Aorta (tissue), 5 donors: ENCODE measurements at regions not wholly inside any gene's neighbourhood (a gene's known extent, or its start where the extent isn't known, plus 50 kb on each side); places are given as distances from the start of the nearest gene placed in this dataset.

Experiments used
- ATAC-seq: fragments of 200-7000 bp; cut with Tn5 transposase; one replicate; pipeline ENCODE4 v1.9.1; 2022; ENCODE audit warnings: moderate library complexity; ENCODE audit not compliant: low FRiP score
- DNase-seq, 2 donors: peaks; one replicate each; pipeline ENCODE4 v3.0.0-alpha.2; 2020
- H3K27ac ChIP-seq, 2 donors: one replicate each; pipeline ENCODE4 v1.5.1; 2013; ENCODE audit warnings: low read length in 2 of 2, mild to moderate bottlenecking in 2 of 2, moderate library complexity in 2 of 2, control low read depth in 1 of 2, inconsistent platforms in 1 of 2, low read depth in 1 of 2
- H3K27me3 ChIP-seq, 2 donors: one replicate each; pipeline ENCODE4 v1.6.1; 2013; ENCODE audit warnings: control low read depth in 1 of 2, low read length in 1 of 2, mild to moderate bottlenecking in 1 of 2, moderate library complexity in 1 of 2; ENCODE audit not compliant: insufficient read depth in 2 of 2, control insufficient read depth in 1 of 2
- H3K36me3 ChIP-seq, 2 donors: one replicate each; pipeline ENCODE4 v1.6.1; 2013; ENCODE audit warnings: control low read depth in 1 of 2, low read length in 1 of 2, mild to moderate bottlenecking in 1 of 2; ENCODE audit not compliant: insufficient read depth in 2 of 2, control insufficient read depth in 1 of 2
- H3K4me1 ChIP-seq, 2 donors: one replicate each; pipeline ENCODE4 v1.6.1; 2013; ENCODE audit warnings: low read length in 2 of 2, control low read depth in 1 of 2, mild to moderate bottlenecking in 1 of 2, moderate library complexity in 1 of 2; ENCODE audit not compliant: insufficient read depth in 2 of 2, control insufficient read depth in 1 of 2
- H3K4me3 ChIP-seq, 2 donors: one replicate each; pipeline ENCODE4 v1.5.1; 2013; ENCODE audit warnings: low read length in 2 of 2, control low read depth in 1 of 2, mild to moderate bottlenecking in 1 of 2
- H3K9me3 ChIP-seq: one replicate; pipeline ENCODE4 v1.6.1; 2013; ENCODE audit warnings: mild to moderate bottlenecking, low read length; ENCODE audit not compliant: control insufficient read depth
- WGBS, 2 donors: extraction: QIAGEN DNeasy Blood & Tissue Kit; methylation state at CpG; one replicate each; pipeline ENCODE4 v1.1.7; 2013; 5-methylcytosine and 5-hydroxymethylcytosine counted together
- intact Hi-C, 2 donors: fragments of 100-400 bp; cut with DNase I; formaldehyde crosslinking; loops; one replicate each; pipeline versions ENCODE4 v1.14.2 to v1.15.0; 2022
- donor health status: healthy with polysubstance abuse.
- donor health status: Bipolar disorder and iron deficiency.
- donor health status: DM: no; HTN: no; CAD: no.
- donor health status: DM: no; HTN: no; CAD: no.
- donor health status: DM: yes; HTN: yes; CAD: no.

- Histone ChIP-seq H3K36me3 (no peaks in the 10 kb centered on the region), H3K27ac (no peak overlapping the region), H3K9me3 (peaks cover 2% of the 10 kb centered on the region), H3K4me1 (no peaks in the 10 kb centered on the region), H3K4me3 (no peak overlapping the region), H3K27me3 (no peaks in the 10 kb centered on the region)
- ATAC-seq (no peak), DNase-seq (no peak)
- 70 to 74% methylated on average over 4 of the region's 4 CpGs for WGBS, 2 donors
- intact Hi-C loops: no loop called here
These were observed 120.9 kb upstream of the FREM2 start for GRCh38 chr13:38566023-38566422.

- WGBS, 2 donors: 46 to 53% methylated on average over 3 of the region's 3 CpGs
- ATAC-seq (no peak), DNase-seq (no peak)
- Histone ChIP-seq H3K4me1 (no peaks in the 10 kb centered on the region), H3K27me3 (no peaks in the 10 kb centered on the region), H3K27ac (no peak overlapping the region), H3K4me3 (no peak overlapping the region), H3K36me3 (no peaks in the 10 kb centered on the region), H3K9me3 (peaks cover 2% of the 10 kb centered on the region)
- intact Hi-C loops: no loop called here
These were observed 120.4 kb upstream of the FREM2 start for GRCh38 chr13:38566519-38566918.

- H3K36me3 ChIP-seq: no peaks in the 10 kb centered on the region
- DNase-seq (no peak), ATAC-seq (no peak)
- 73 to 75% methylated on average over 1 of the region's 1 CpG for WGBS, 2 donors
- no peak overlapping the region for H3K4me3 ChIP-seq
- H3K27ac ChIP-seq: no peak overlapping the region
- H3K4me1 ChIP-seq: no peaks in the 10 kb centered on the region
- H3K27me3 ChIP-seq: no peaks in the 10 kb centered on the region
- H3K9me3 ChIP-seq: no peaks in the 10 kb centered on the region
- intact Hi-C loops: no loop called here
These were observed 116.2 kb upstream of the FREM2 start for GRCh38 chr13:38570706-38571105.

GRCh38 chr13:38575427-38575826 lies 111.5 kb upstream of the FREM2 start:
- no peak overlapping the region for H3K4me3 ChIP-seq
- H3K4me1 ChIP-seq: no peaks in the 10 kb centered on the region
- H3K36me3 ChIP-seq: no peaks in the 10 kb centered on the region
- no peak overlapping the region for H3K27ac ChIP-seq
- ATAC-seq (no peak), DNase-seq (no peak)
- H3K27me3 ChIP-seq: no peaks in the 10 kb centered on the region
- 45 to 48% methylated on average over 2 of the region's 2 CpGs for WGBS, 2 donors
- intact Hi-C loops: no loop called here
- no peaks in the 10 kb centered on the region for H3K9me3 ChIP-seq

GRCh38 chr13:38577048-38577447 lies 109.8 kb upstream of the FREM2 start:
- no peaks in the 10 kb centered on the region for H3K4me1 ChIP-seq
- WGBS, 2 donors: 50 to 56% methylated on average over 3 of the region's 3 CpGs
- ATAC-seq (no peak), DNase-seq (no peak)
- no peaks in the 10 kb centered on the region for H3K9me3 ChIP-seq
- no peak overlapping the region for H3K27ac ChIP-seq
- no peak overlapping the region for H3K4me3 ChIP-seq
- intact Hi-C loops: no loop called here
- no peaks in the 10 kb centered on the region for H3K27me3 ChIP-seq
- no peaks in the 10 kb centered on the region for H3K36me3 ChIP-seq

GRCh38 chr13:38582133-38582532 lies 104.7 kb upstream of the FREM2 start:
- no peaks in the 10 kb centered on the region for H3K36me3 ChIP-seq
- no peak overlapping the region for H3K4me3 ChIP-seq
- 5 to 10% methylated on average over 2 of the region's 2 CpGs for WGBS, 2 donors
- H3K27me3 ChIP-seq: no peaks in the 10 kb centered on the region
- intact Hi-C loops: no loop called here
- no peak overlapping the region for H3K27ac ChIP-seq
- no peaks in the 10 kb centered on the region for H3K9me3 ChIP-seq
- DNase-seq (no peak), ATAC-seq (no peak)
- H3K4me1 ChIP-seq: no peaks in the 10 kb centered on the region

- intact Hi-C loops: no loop called here
- Histone ChIP-seq H3K36me3 (no peaks in the 10 kb centered on the region), H3K4me1 (no peaks in the 10 kb centered on the region), H3K27me3 (no peaks in the 10 kb centered on the region), H3K9me3 (no peaks in the 10 kb centered on the region), H3K4me3 (no peak overlapping the region), H3K27ac (no peak overlapping the region)
- no peak for DNase-seq
- 74 to 81% methylated on average over 2 of the region's 2 CpGs for WGBS, 2 donors
- no peak for ATAC-seq
These were observed 96.6 kb upstream of the FREM2 start for GRCh38 chr13:38590230-38590629.

GRCh38 chr13:38590796-38591507 lies 95.9 kb upstream of the FREM2 start:
- ATAC-seq (no peak), DNase-seq (no peak)
- no peaks in the 10 kb centered on the region for H3K4me1 ChIP-seq
- no peaks in the 10 kb centered on the region for H3K36me3 ChIP-seq
- H3K4me3 ChIP-seq: no peak overlapping the region
- intact Hi-C loops: no loop called here
- H3K27me3 ChIP-seq: no peaks in the 10 kb centered on the region
- WGBS, 2 donors: 68 to 71% methylated on average over 6 of the region's 6 CpGs
- no peaks in the 10 kb centered on the region for H3K9me3 ChIP-seq
- H3K27ac ChIP-seq: no peak overlapping the region

- 85% methylated on average over 6 of the region's 6 CpGs for WGBS, 2 donors
- ATAC-seq: no peak
- H3K27me3 ChIP-seq: no peaks in the 10 kb centered on the region
- DNase-seq: no peak
- intact Hi-C loops: no loop called here
- no peak overlapping the region for H3K27ac ChIP-seq
- H3K4me1 ChIP-seq: no peaks in the 10 kb centered on the region
- no peaks in the 10 kb centered on the region for H3K36me3 ChIP-seq
- H3K9me3 ChIP-seq: peaks cover 2% of the 10 kb centered on the region
- H3K4me3 ChIP-seq: no peak overlapping the region
These were observed 84.6 kb upstream of the FREM2 start for GRCh38 chr13:38602266-38602665.
